ENCODE measurements at regions not wholly inside any gene's neighbourhood (a gene's known extent, or its start where the extent isn't known, plus 50 kb on each side); places are given as distances from the start of the nearest gene placed in this dataset.
"Not testable (repeated sequence)": the region's sequence is repeated elsewhere in the genome, so short reads cannot be mapped to it uniquely, and the experiment has no call there.

DNA sequence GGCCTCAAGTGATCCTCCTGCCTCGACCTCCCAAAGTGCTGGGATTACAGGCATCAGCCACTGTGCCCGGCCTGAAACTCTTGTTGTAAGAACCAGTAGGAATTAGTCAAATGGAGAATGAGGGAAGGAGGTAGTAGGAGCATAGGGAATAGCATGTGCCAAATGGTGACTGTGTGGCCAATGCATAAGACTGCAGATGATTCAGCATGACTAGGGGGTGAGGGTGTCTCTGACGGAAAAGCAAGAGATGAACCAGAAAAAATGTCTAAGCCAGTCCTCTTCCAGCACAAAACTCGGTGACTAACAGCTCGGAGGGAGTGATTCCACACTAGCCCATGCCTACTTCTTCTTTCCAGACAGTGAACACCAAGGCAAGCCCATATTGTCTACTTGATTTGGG is 58.2 kb upstream of the DUSP21 start:
- no peaks in the 10 kb centered on the region for H3K4me1 Mint-ChIP-seq
- H3K36me3 Mint-ChIP-seq = no peaks in the 10 kb centered on the region
- H3K4me3 Mint-ChIP-seq = no peak overlapping the region
- no peak for TF ChIP-seq CTCF (IDR thresholded peaks at IDR 0.05; ENCODE audit: unreplicated experiment)
- no peaks in the 10 kb centered on the region for H3K27me3 Mint-ChIP-seq (ENCODE audit: low read depth)
- DNase-seq (ENCODE audit: low spot score in 2 of 2, unreplicated experiment in 2 of 2) = no peak
- H3K9me3 Mint-ChIP-seq = peaks cover 7% of the 10 kb centered on the region
- H3K27ac Mint-ChIP-seq = no peak overlapping the region

- no peak for TF ChIP-seq CTCF (IDR thresholded peaks at IDR 0.05; ENCODE audit: unreplicated experiment)
- no peaks in the 10 kb centered on the region for H3K4me1 Mint-ChIP-seq
- H3K4me3 Mint-ChIP-seq = no peak overlapping the region
- no peak overlapping the region for H3K27ac Mint-ChIP-seq
- no peaks in the 10 kb centered on the region for H3K36me3 Mint-ChIP-seq
- no peak for DNase-seq (ENCODE audit: low spot score in 2 of 2, unreplicated experiment in 2 of 2)
- peaks cover 4% of the 10 kb centered on the region for H3K9me3 Mint-ChIP-seq
- H3K27me3 Mint-ChIP-seq (ENCODE audit: low read depth) = no peaks in the 10 kb centered on the region
Measured at GRCh38 chrX:44784241-44784640, 59.6 kb upstream of the DUSP21 start.

DNA sequence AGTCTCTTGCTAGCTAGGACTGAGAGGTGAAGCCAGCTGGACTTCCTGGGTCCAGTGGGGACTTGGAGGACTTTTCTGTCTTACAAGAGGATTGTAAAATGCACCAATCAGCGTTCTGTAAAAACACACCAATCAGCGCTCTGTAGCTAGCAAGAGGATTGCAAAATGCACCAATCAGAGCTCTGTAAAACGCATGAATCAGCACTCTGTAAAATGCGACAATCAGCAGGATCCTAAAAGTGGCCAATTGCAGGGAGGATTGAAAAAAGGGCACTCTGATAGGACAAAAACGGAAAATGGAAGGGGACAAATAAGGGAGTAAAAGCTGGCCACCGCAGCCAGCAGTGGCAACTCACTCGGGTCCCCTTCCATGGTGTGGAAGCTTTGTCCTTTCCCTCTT is 65.6 kb upstream of the DUSP21 start:
- H3K36me3 Mint-ChIP-seq = no peaks in the 10 kb centered on the region
- DNase-seq (ENCODE audit: low spot score in 2 of 2, unreplicated experiment in 2 of 2) = no peak
- no peaks in the 10 kb centered on the region for H3K4me1 Mint-ChIP-seq
- peaks cover 8% of the 10 kb centered on the region for H3K9me3 Mint-ChIP-seq
- TF ChIP-seq CTCF (IDR thresholded peaks at IDR 0.05; ENCODE audit: unreplicated experiment) = no peak
- H3K27ac Mint-ChIP-seq = no peak overlapping the region
- H3K4me3 Mint-ChIP-seq = no peak overlapping the region
- H3K27me3 Mint-ChIP-seq (ENCODE audit: low read depth) = no peaks in the 10 kb centered on the region

GRCh38 chrX:44775726-44776125 is 68.1 kb upstream of the DUSP21 start:
- no peak for DNase-seq (ENCODE audit: low spot score in 2 of 2, unreplicated experiment in 2 of 2)

DNA sequence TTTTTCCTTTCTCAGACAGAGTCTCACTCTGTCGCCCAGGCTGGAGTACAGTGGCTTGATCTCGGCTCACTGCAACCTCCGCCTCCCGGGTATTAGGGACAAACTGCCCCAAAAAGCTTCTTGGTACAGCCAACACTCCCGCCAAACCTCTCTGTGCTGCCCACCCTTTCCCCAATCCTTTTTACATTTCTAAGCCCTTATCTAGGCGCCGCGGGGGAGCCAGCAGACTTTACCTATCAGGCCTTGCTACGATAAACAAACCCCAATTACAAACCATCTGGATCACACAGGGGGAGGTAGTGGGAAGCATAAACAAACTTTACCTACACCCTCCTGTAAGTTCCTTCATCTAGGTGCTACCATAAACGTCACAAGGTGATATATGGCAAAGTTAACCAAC is 69.8 kb upstream of the DUSP21 start:
- not testable (repeated sequence) for DNase-seq (ENCODE audit: low spot score in 2 of 2, unreplicated experiment in 2 of 2); H3K4me3 Mint-ChIP-seq; H3K27ac Mint-ChIP-seq; H3K27me3 Mint-ChIP-seq (ENCODE audit: low read depth); H3K36me3 Mint-ChIP-seq; H3K4me1 Mint-ChIP-seq
- H3K9me3 Mint-ChIP-seq = peaks cover 15% of the 10 kb centered on the region

More at GRCh38 chrX:44775726-44776125, 68.1 kb upstream of the DUSP21 start:
- Mint-ChIP-seq H3K36me3 (no peaks in the 10 kb centered on the region), H3K27me3 (ENCODE audit: low read depth) (no peaks in the 10 kb centered on the region), H3K4me3 (no peak overlapping the region), H3K4me1 (no peaks in the 10 kb centered on the region), H3K9me3 (peaks cover 15% of the 10 kb centered on the region), H3K27ac (no peak overlapping the region)
- TF ChIP-seq CTCF (IDR thresholded peaks at IDR 0.05; ENCODE audit: unreplicated experiment) = no peak

- TF ChIP-seq CTCF (IDR thresholded peaks at IDR 0.05; ENCODE audit: unreplicated experiment) = no peak
- no peaks in the 10 kb centered on the region for H3K27me3 Mint-ChIP-seq (ENCODE audit: low read depth)
- H3K4me1 Mint-ChIP-seq = no peaks in the 10 kb centered on the region
- peaks cover 25% of the 10 kb centered on the region for H3K9me3 Mint-ChIP-seq
- no peak overlapping the region for H3K27ac Mint-ChIP-seq
- H3K36me3 Mint-ChIP-seq = no peaks in the 10 kb centered on the region
- DNase-seq (ENCODE audit: low spot score in 2 of 2, unreplicated experiment in 2 of 2) = no peak
- no peak overlapping the region for H3K4me3 Mint-ChIP-seq
Measured at GRCh38 chrX:44770121-44770520, 73.7 kb upstream of the DUSP21 start.

Measured in mesothelial cell of epicardium (in vitro differentiated cells).